Endothelial cell (in vitro differentiated cells): ENCODE measurements at regions not wholly inside any gene's neighbourhood (a gene's known extent, or its start where the extent isn't known, plus 50 kb on each side); places are given as distances from the start of the nearest gene placed in this dataset.

Experiments used
- DNase-seq: peaks from one replicate; pipeline ENCODE4 v3.0.0; 2021; ENCODE audit warnings: low spot score
- H3K27ac Mint-ChIP-seq: one replicate; pipeline ENCODE4 v1.8.0; 2021; ENCODE audit warnings: mixed read lengths, inconsistent platforms; ENCODE audit not compliant: unreplicated experiment
- H3K27me3 Mint-ChIP-seq: one replicate; pipeline ENCODE4 v1.8.0; 2021; ENCODE audit warnings: mild to moderate bottlenecking, moderate library complexity, mixed read lengths, inconsistent platforms; ENCODE audit not compliant: unreplicated experiment
- H3K36me3 Mint-ChIP-seq: one replicate; pipeline ENCODE4 v1.8.0; 2021; ENCODE audit warnings: mild to moderate bottlenecking, low read depth, mixed read lengths, inconsistent platforms; ENCODE audit not compliant: unreplicated experiment
- H3K4me1 Mint-ChIP-seq: one replicate; pipeline ENCODE4 v1.8.0; 2021; ENCODE audit warnings: mild to moderate bottlenecking, mixed read lengths, inconsistent platforms; ENCODE audit not compliant: unreplicated experiment
- H3K4me3 Mint-ChIP-seq: one replicate; pipeline ENCODE4 v1.8.0; 2021; ENCODE audit warnings: mild to moderate bottlenecking, mixed read lengths, inconsistent platforms; ENCODE audit not compliant: unreplicated experiment
- H3K9me3 Mint-ChIP-seq: one replicate; pipeline ENCODE4 v1.8.0; 2021; ENCODE audit warnings: mixed read lengths, inconsistent platforms; ENCODE audit not compliant: unreplicated experiment
- TF ChIP-seq, protein P1 (sequence below): fragments of 200-600 bp; sonication (generic); IDR thresholded peaks from one replicate; pipeline ENCODE4 v1.5.0; 2021; ENCODE audit warnings: antibody characterized with exemption; ENCODE audit not compliant: unreplicated experiment

GRCh38 chr9:17013010-17013409, 121.8 kb upstream of the CNTLN start:
- TF ChIP-seq, protein P1, sequence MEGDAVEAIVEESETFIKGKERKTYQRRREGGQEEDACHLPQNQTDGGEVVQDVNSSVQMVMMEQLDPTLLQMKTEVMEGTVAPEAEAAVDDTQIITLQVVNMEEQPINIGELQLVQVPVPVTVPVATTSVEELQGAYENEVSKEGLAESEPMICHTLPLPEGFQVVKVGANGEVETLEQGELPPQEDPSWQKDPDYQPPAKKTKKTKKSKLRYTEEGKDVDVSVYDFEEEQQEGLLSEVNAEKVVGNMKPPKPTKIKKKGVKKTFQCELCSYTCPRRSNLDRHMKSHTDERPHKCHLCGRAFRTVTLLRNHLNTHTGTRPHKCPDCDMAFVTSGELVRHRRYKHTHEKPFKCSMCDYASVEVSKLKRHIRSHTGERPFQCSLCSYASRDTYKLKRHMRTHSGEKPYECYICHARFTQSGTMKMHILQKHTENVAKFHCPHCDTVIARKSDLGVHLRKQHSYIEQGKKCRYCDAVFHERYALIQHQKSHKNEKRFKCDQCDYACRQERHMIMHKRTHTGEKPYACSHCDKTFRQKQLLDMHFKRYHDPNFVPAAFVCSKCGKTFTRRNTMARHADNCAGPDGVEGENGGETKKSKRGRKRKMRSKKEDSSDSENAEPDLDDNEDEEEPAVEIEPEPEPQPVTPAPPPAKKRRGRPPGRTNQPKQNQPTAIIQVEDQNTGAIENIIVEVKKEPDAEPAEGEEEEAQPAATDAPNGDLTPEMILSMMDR, result no peak

GRCh38 chr9:17011880-17012279, 123.0 kb upstream of the CNTLN start:
- Mint-ChIP-seq H3K4me3 (no peak overlapping the region), H3K27me3 (no peaks in the 10 kb centered on the region), H3K9me3 (no peaks in the 10 kb centered on the region), H3K36me3 (no peaks in the 10 kb centered on the region), H3K4me1 (peaks cover 2% of the 10 kb centered on the region), H3K27ac (no peak overlapping the region)
- DNase-seq, result no peak
- TF ChIP-seq, protein P1, result no peak

More at GRCh38 chr9:17013010-17013409, 121.8 kb upstream of the CNTLN start:
- H3K36me3 Mint-ChIP-seq, result no peaks in the 10 kb centered on the region
- DNase-seq, result no peak
- no peaks in the 10 kb centered on the region for H3K9me3 Mint-ChIP-seq
- no peak overlapping the region for H3K27ac Mint-ChIP-seq
- no peak overlapping the region for H3K4me3 Mint-ChIP-seq
- H3K4me1 Mint-ChIP-seq, result peaks cover 5% of the 10 kb centered on the region
- H3K27me3 Mint-ChIP-seq, result no peaks in the 10 kb centered on the region

GRCh38 chr9:17009071-17009470, 125.8 kb upstream of the CNTLN start:
- TF ChIP-seq, protein P1, result no peak
- H3K27ac Mint-ChIP-seq, result no peak overlapping the region
- H3K36me3 Mint-ChIP-seq, result no peaks in the 10 kb centered on the region

DNA sequence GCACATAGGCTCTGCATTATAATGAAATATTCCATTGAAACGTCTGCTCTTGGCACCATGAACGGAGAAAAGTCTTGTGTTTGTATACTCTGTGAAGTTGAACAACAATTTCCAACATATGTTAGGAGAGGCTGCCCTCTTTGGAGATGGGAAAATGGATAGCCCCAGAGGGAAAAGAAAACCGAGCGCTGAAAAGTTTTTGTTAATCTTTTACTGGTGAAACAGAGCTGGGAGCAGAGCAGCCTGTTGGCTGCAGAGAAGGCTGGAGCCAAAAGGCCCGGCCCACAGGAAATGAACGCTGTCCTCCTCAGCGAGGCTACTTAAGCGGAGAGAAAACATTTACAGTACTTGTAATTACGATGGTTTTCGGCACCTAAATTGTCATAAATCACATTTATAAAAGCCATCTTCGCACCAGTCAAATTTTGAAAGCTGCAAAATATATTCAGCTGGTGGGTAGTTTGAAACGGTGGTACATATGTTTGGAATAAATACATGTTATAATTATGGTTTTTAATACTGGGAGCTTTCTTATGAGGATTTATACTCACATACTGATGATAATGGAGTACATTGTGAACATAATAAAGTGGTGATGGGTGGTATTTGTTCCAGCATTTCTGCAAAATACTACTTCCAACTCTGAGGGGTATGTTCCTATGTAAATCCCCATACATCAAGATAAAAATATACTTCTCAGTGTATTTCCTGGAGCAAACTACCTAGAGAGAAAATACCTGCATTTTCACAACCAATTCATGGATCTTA, 129.6 kb upstream of the CNTLN start:
- Mint-ChIP-seq H3K9me3 (no peaks in the 10 kb centered on the region), H3K27me3 (peaks cover 2% of the 10 kb centered on the region), H3K4me3 (no peak overlapping the region), H3K4me1 (peaks cover 3% of the 10 kb centered on the region), H3K27ac (no peak overlapping the region), H3K36me3 (no peaks in the 10 kb centered on the region)
- TF ChIP-seq, protein P1, result no peak
- DNase-seq, result no peak

More at GRCh38 chr9:17009071-17009470, 125.8 kb upstream of the CNTLN start:
- Mint-ChIP-seq H3K27me3 (no peaks in the 10 kb centered on the region), H3K4me1 (peaks cover 3% of the 10 kb centered on the region), H3K4me3 (no peak overlapping the region), H3K9me3 (no peaks in the 10 kb centered on the region)
- DNase-seq, result no peak

DNA sequence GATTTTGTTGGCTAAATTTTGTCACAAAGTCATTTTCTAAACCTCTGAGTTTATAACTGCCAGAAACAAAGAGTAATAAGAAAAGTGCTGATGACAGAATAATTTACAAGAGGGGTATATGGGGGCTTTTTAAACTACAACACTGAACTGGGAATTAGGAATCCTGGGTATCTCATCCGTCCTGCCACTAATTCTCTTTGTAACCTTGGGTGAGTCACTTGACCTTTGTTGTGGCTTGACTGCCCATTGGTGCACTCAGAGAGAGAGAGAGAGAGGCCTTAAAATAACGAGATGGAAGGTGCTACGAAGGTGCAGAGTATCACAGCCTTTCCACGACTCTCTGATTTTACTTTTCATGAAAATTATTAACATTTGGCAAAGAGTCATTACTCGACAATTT, 130.3 kb upstream of the CNTLN start:
- Mint-ChIP-seq H3K9me3 (no peaks in the 10 kb centered on the region), H3K27ac (no peak overlapping the region), H3K36me3 (no peaks in the 10 kb centered on the region), H3K4me1 (peaks cover 3% of the 10 kb centered on the region), H3K27me3 (peaks cover 2% of the 10 kb centered on the region), H3K4me3 (no peak overlapping the region)
- DNase-seq, result no peak
- TF ChIP-seq, protein P1, result no peak
